ENCODE measurements at regions not wholly inside any gene's neighbourhood (a gene's known extent, or its start where the extent isn't known, plus 50 kb on each side); places are given as distances from the start of the nearest gene placed in this dataset.

GRCh38 chr1:203422116-203422515 lies 53.5 kb upstream of the PRELP start:
- no peaks in the 10 kb centered on the region for H3K36me3 ChIP-seq (ENCODE audit: control insufficient read depth, insufficient read depth, low read length)
- no peak for DNase-seq
- no peaks in the 10 kb centered on the region for H3K4me1 Mint-ChIP-seq
- no peak overlapping the region for H3K4me3 ChIP-seq (ENCODE audit: low read depth, low read length)
- H3K4me1 ChIP-seq (ENCODE audit: control insufficient read depth, insufficient read depth, low read length, poor library complexity, severe bottlenecking): no peaks in the 10 kb centered on the region
- H3K27me3 ChIP-seq (ENCODE audit: control insufficient read depth, insufficient read depth, low read length): peaks cover 2% of the 10 kb centered on the region
- H3K27ac ChIP-seq (ENCODE audit: insufficient read depth, low read length, poor library complexity, severe bottlenecking): no peak overlapping the region
- no peak overlapping the region for H3K27ac Mint-ChIP-seq
- peaks cover 0 to 2% (median 0%) of the 10 kb centered on the region in 7 donors for H3K9me3 Mint-ChIP-seq
- no peaks in the 10 kb centered on the region for H3K9me3 ChIP-seq (ENCODE audit: control insufficient read depth in 2 of 2, low read length in 2 of 2)
- no peaks in the 10 kb centered on the region for H3K36me3 Mint-ChIP-seq
- H3K27me3 Mint-ChIP-seq: peaks cover 26% of the 10 kb centered on the region
- no peak for ATAC-seq (ENCODE audit: low read depth in 2 of 2)
- no peak overlapping the region for H3K4me3 Mint-ChIP-seq

GRCh38 chr1:203422656-203423055 lies 53.0 kb upstream of the PRELP start:
- H3K9me3 ChIP-seq (ENCODE audit: control insufficient read depth in 2 of 2, low read length in 2 of 2): no peaks in the 10 kb centered on the region
- H3K4me1 ChIP-seq (ENCODE audit: control insufficient read depth, insufficient read depth, low read length, poor library complexity, severe bottlenecking): no peaks in the 10 kb centered on the region
- Mint-ChIP-seq H3K4me3 (no peak overlapping the region), H3K27me3 (peaks cover 30% of the 10 kb centered on the region), H3K27ac (no peak overlapping the region), H3K9me3 (peaks cover 0 to 2% (median 0%) of the 10 kb centered on the region in 7 donors), H3K4me1 (no peaks in the 10 kb centered on the region), H3K36me3 (no peaks in the 10 kb centered on the region)
- no peak for DNase-seq
- no peaks in the 10 kb centered on the region for H3K36me3 ChIP-seq (ENCODE audit: control insufficient read depth, insufficient read depth, low read length)
- no peak overlapping the region for H3K4me3 ChIP-seq (ENCODE audit: low read depth, low read length)
- no peak for ATAC-seq (ENCODE audit: low read depth in 2 of 2)
- no peak overlapping the region for H3K27ac ChIP-seq (ENCODE audit: insufficient read depth, low read length, poor library complexity, severe bottlenecking)
- H3K27me3 ChIP-seq (ENCODE audit: control insufficient read depth, insufficient read depth, low read length): peaks cover 2% of the 10 kb centered on the region

GRCh38 chr1:203424285-203424684 lies 51.3 kb upstream of the PRELP start:
- no peak for ATAC-seq (ENCODE audit: low read depth in 2 of 2)
- Mint-ChIP-seq H3K36me3 (no peaks in the 10 kb centered on the region), H3K9me3 (peaks cover 0 to 2% (median 0%) of the 10 kb centered on the region in 7 donors), H3K4me1 (no peaks in the 10 kb centered on the region), H3K27me3 (peaks cover 19% of the 10 kb centered on the region), H3K27ac (no peak overlapping the region), H3K4me3 (no peak overlapping the region)
- DNase-seq: no peak
- Histone ChIP-seq H3K27me3 (ENCODE audit: control insufficient read depth, insufficient read depth, low read length) (peaks cover 2% of the 10 kb centered on the region), H3K36me3 (ENCODE audit: control insufficient read depth, insufficient read depth, low read length) (no peaks in the 10 kb centered on the region), H3K9me3 (ENCODE audit: control insufficient read depth in 2 of 2, low read length in 2 of 2) (no peaks in the 10 kb centered on the region), H3K4me3 (ENCODE audit: low read depth, low read length) (no peak overlapping the region), H3K27ac (ENCODE audit: insufficient read depth, low read length, poor library complexity, severe bottlenecking) (no peak overlapping the region), H3K4me1 (ENCODE audit: control insufficient read depth, insufficient read depth, low read length, poor library complexity, severe bottlenecking) (no peaks in the 10 kb centered on the region)

GRCh38 chr1:203424861-203425662 lies 50.5 kb upstream of the PRELP start:
- no peak overlapping the region for H3K27ac Mint-ChIP-seq
- DNase-seq (no peak), ATAC-seq (ENCODE audit: low read depth in 2 of 2) (no peak)
- H3K4me1 ChIP-seq (ENCODE audit: control insufficient read depth, insufficient read depth, low read length, poor library complexity, severe bottlenecking): no peaks in the 10 kb centered on the region
- H3K4me3 Mint-ChIP-seq: no peak overlapping the region
- H3K36me3 ChIP-seq (ENCODE audit: control insufficient read depth, insufficient read depth, low read length): no peaks in the 10 kb centered on the region
- H3K4me3 ChIP-seq (ENCODE audit: low read depth, low read length): no peak overlapping the region
- peaks cover 18% of the 10 kb centered on the region for H3K27me3 Mint-ChIP-seq
- peaks cover 2% of the 10 kb centered on the region for H3K27me3 ChIP-seq (ENCODE audit: control insufficient read depth, insufficient read depth, low read length)
- no peaks in the 10 kb centered on the region for H3K9me3 Mint-ChIP-seq
- H3K9me3 ChIP-seq (ENCODE audit: control insufficient read depth in 2 of 2, low read length in 2 of 2): no peaks in the 10 kb centered on the region
- H3K4me1 Mint-ChIP-seq: no peaks in the 10 kb centered on the region
- H3K27ac ChIP-seq (ENCODE audit: insufficient read depth, low read length, poor library complexity, severe bottlenecking): no peak overlapping the region
- no peaks in the 10 kb centered on the region for H3K36me3 Mint-ChIP-seq

GRCh38 chr1:203425663-203425975 lies 50.0 kb upstream of the PRELP start:
- Histone ChIP-seq H3K4me1 (ENCODE audit: control insufficient read depth, insufficient read depth, low read length, poor library complexity, severe bottlenecking) (no peaks in the 10 kb centered on the region), H3K36me3 (ENCODE audit: control insufficient read depth, insufficient read depth, low read length) (no peaks in the 10 kb centered on the region), H3K4me3 (ENCODE audit: low read depth, low read length) (no peak overlapping the region), H3K27me3 (ENCODE audit: control insufficient read depth, insufficient read depth, low read length) (peaks cover 2% of the 10 kb centered on the region), H3K27ac (ENCODE audit: insufficient read depth, low read length, poor library complexity, severe bottlenecking) (no peak overlapping the region), H3K9me3 (ENCODE audit: control insufficient read depth in 2 of 2, low read length in 2 of 2) (no peaks in the 10 kb centered on the region)
- Mint-ChIP-seq H3K27me3 (peaks cover 24% of the 10 kb centered on the region), H3K27ac (peak overlapping the region in 1 of 3 donors; percentile 12), H3K4me3 (no peak overlapping the region), H3K4me1 (no peaks in the 10 kb centered on the region), H3K9me3 (no peaks in the 10 kb centered on the region), H3K36me3 (no peaks in the 10 kb centered on the region)
- DNase-seq (no peak), ATAC-seq (ENCODE audit: low read depth in 2 of 2) (no peak)
